ENCODE measurements at regions not wholly inside any gene's neighbourhood (a gene's known extent, or its start where the extent isn't known, plus 50 kb on each side); places are given as distances from the start of the nearest gene placed in this dataset.

DNA sequence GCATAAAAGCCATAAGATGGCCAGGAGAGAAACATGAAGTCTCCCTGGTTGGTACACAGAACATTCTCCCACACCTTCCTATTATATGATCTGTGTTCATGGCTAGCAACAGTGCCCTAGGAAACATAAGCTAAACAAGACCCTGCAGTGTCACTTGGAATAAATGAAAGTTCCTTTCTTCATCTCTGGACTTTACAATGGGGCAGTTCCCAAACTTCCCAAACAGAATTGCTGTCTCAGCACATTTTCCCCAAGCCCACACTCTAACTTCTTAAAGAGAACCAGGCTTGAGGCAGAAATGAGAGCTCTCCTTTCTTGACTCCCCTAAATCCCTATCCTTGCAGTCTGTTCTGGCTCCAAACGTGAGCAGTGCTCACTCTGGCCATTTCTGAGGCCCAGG lies 173.2 kb upstream of the CREB1 start:
- Histone ChIP-seq H3K4me1 (ENCODE audit: control insufficient read depth, low read depth, low read length) (no peaks in the 10 kb centered on the region), H3K79me1 (ENCODE audit: low read length) (no peaks in the 10 kb centered on the region), H3K18ac (ENCODE audit: low read length) (no peak overlapping the region), H3K36me3 (ENCODE audit: control insufficient read depth, insufficient read depth, low read length) (no peaks in the 10 kb centered on the region), H3K4ac (ENCODE audit: low read depth, low read length) (no peak overlapping the region), H4K5ac (ENCODE audit: low read length) (no peak overlapping the region), H3K27me3 (ENCODE audit: insufficient read depth, low read length, poor library complexity) (no peaks in the 10 kb centered on the region), H2BK15ac (replicated peaks; ENCODE audit: low read depth) (no peak overlapping the region), H3K23ac (ENCODE audit: low read length) (no peak overlapping the region), H4K8ac (ENCODE audit: low read depth, low read length) (no peak overlapping the region), H2BK120ac (ENCODE audit: low read depth, low read length) (no peak overlapping the region), H3K4me3 (ENCODE audit: low read length) (no peak overlapping the region), H2BK5ac (ENCODE audit: low read length) (no peak overlapping the region), H2AK5ac (ENCODE audit: low read length) (no peak overlapping the region), H3K56ac (ENCODE audit: low read length) (no peak overlapping the region), H3K9ac (ENCODE audit: low read length) (no peak overlapping the region), H3K79me2 (ENCODE audit: control insufficient read depth, insufficient read depth, low read length) (no peaks in the 10 kb centered on the region), H3K4me2 (ENCODE audit: low read length) (no peak overlapping the region), H3K27ac (ENCODE audit: low read depth, low read length) (no peak overlapping the region)
- no peak for DNase-seq
- WGBS (ENCODE audit: extremely low coverage, insufficient coverage, low lambda C conversion rate), result no CpG with 5 or more reads among the region's 1 CpG

DNA sequence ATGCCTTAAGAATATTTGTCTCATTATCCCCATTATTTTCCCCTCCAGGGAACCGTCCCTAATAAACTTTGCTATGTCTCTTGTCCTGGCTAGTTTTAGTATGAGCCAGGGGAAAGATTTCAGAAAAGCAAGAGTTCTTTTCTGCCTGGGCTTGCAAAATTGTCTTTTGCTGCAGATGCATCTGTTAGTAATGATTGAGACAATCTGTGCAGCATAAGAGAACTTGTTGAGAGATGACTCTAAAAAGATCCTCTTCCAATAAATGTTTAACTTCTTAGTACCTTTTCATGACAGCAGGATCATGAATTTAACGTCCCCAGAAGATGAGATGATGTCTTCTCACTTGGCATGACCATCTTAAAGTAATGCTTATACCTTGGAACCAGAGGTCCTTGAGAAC lies 172.5 kb upstream of the CREB1 start:
- Histone ChIP-seq H3K56ac (ENCODE audit: low read length) (no peak overlapping the region), H3K27ac (ENCODE audit: low read depth, low read length) (no peak overlapping the region), H3K79me1 (ENCODE audit: low read length) (no peaks in the 10 kb centered on the region), H3K9ac (ENCODE audit: low read length) (no peak overlapping the region), H3K27me3 (ENCODE audit: insufficient read depth, low read length, poor library complexity) (no peaks in the 10 kb centered on the region), H2AK5ac (ENCODE audit: low read length) (no peak overlapping the region), H3K4ac (ENCODE audit: low read depth, low read length) (no peak overlapping the region), H2BK15ac (replicated peaks; ENCODE audit: low read depth) (no peak overlapping the region), H4K5ac (ENCODE audit: low read length) (no peak overlapping the region), H3K23ac (ENCODE audit: low read length) (no peak overlapping the region), H3K79me2 (ENCODE audit: control insufficient read depth, insufficient read depth, low read length) (no peaks in the 10 kb centered on the region), H3K18ac (ENCODE audit: low read length) (no peak overlapping the region), H3K4me1 (ENCODE audit: control insufficient read depth, low read depth, low read length) (no peaks in the 10 kb centered on the region), H2BK120ac (ENCODE audit: low read depth, low read length) (no peak overlapping the region), H3K36me3 (ENCODE audit: control insufficient read depth, insufficient read depth, low read length) (no peaks in the 10 kb centered on the region), H3K4me3 (ENCODE audit: low read length) (no peak overlapping the region), H3K4me2 (ENCODE audit: low read length) (no peak overlapping the region), H4K8ac (ENCODE audit: low read depth, low read length) (no peak overlapping the region), H2BK5ac (ENCODE audit: low read length) (no peak overlapping the region)
- DNase-seq, result no peak
- no CpG with 5 or more reads among the region's 2 CpGs for WGBS (ENCODE audit: extremely low coverage, insufficient coverage, low lambda C conversion rate)

DNA sequence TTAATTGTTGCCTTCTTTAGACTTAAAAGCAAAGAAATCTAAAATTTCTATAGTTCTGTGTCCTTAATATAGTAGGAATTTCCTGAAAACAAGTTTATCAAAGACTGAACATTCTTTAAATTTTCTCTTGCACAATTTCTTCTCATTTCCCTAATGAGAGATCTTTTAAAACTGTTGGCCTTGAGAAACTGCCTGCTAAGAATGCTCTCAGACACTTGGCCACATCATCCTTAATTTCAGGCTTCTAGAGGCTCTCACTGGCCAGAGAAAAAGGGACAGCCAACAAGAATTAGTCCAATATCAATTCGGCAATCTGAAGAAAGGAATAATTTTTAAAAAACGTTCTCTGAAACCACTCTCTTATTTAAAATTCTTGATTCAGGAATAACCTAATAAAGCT lies 167.0 kb upstream of the CREB1 start:
- no peaks in the 10 kb centered on the region for H3K79me2 ChIP-seq (ENCODE audit: control insufficient read depth, insufficient read depth, low read length)
- H4K8ac ChIP-seq (ENCODE audit: low read depth, low read length), result no peak overlapping the region
- H2BK120ac ChIP-seq (ENCODE audit: low read depth, low read length), result no peak overlapping the region
- H3K4ac ChIP-seq (ENCODE audit: low read depth, low read length), result no peak overlapping the region
- no peaks in the 10 kb centered on the region for H3K79me1 ChIP-seq (ENCODE audit: low read length)
- H3K36me3 ChIP-seq (ENCODE audit: control insufficient read depth, insufficient read depth, low read length), result no peaks in the 10 kb centered on the region
- DNase-seq, result no peak
- whole genome bisulfite sequencing (ENCODE audit: extremely low coverage, insufficient coverage, low lambda C conversion rate), result no CpG with 5 or more reads among the region's 2 CpGs
- no peak overlapping the region for H3K56ac ChIP-seq (ENCODE audit: low read length)
- no peaks in the 10 kb centered on the region for H3K4me1 ChIP-seq (ENCODE audit: control insufficient read depth, low read depth, low read length)
- H4K5ac ChIP-seq (ENCODE audit: low read length), result no peak overlapping the region
- H3K4me3 ChIP-seq (ENCODE audit: low read length), result no peak overlapping the region
- H2BK15ac ChIP-seq (replicated peaks; ENCODE audit: low read depth), result no peak overlapping the region
- H3K9ac ChIP-seq (ENCODE audit: low read length), result no peak overlapping the region
- no peak overlapping the region for H3K18ac ChIP-seq (ENCODE audit: low read length)
- no peak overlapping the region for H3K23ac ChIP-seq (ENCODE audit: low read length)
- H3K27me3 ChIP-seq (ENCODE audit: insufficient read depth, low read length, poor library complexity), result no peaks in the 10 kb centered on the region
- no peak overlapping the region for H3K4me2 ChIP-seq (ENCODE audit: low read length)
- H2BK5ac ChIP-seq (ENCODE audit: low read length), result no peak overlapping the region
- no peak overlapping the region for H2AK5ac ChIP-seq (ENCODE audit: low read length)
- H3K27ac ChIP-seq (ENCODE audit: low read depth, low read length), result no peak overlapping the region

DNA sequence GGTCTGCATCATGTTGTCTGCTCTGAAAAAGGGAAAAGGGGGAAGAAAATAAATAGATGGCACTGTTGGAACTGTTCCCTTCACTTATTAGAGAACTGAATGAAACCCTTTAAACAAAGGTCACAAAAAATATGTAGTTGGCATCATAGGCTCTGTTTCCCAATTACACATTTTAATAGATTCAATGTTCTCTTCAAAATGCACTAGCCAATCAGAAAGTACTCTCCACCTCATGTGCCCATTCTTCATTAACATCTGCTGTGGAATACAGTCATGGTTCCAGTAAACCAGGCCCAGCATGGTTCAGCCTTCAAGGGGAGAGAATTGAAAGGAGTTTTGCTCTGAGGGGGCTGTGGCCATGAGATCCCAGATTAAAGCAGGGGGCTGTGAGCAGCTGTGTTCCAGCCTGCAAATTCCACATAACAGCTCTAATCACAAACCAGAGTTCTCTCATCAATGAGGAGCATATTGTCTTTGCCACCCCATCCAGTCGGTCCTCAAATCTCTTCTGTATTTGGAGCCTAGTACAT lies 165.9 kb upstream of the CREB1 start:
- Histone ChIP-seq H3K9ac (ENCODE audit: low read length) (no peak overlapping the region), H3K4me2 (ENCODE audit: low read length) (no peak overlapping the region), H4K8ac (ENCODE audit: low read depth, low read length) (no peak overlapping the region), H3K4ac (ENCODE audit: low read depth, low read length) (no peak overlapping the region), H2AK5ac (ENCODE audit: low read length) (no peak overlapping the region), H3K27me3 (ENCODE audit: insufficient read depth, low read length, poor library complexity) (no peaks in the 10 kb centered on the region), H2BK120ac (ENCODE audit: low read depth, low read length) (no peak overlapping the region), H4K5ac (ENCODE audit: low read length) (no peak overlapping the region), H2BK15ac (replicated peaks; ENCODE audit: low read depth) (no peak overlapping the region), H3K79me2 (ENCODE audit: control insufficient read depth, insufficient read depth, low read length) (no peaks in the 10 kb centered on the region), H3K56ac (ENCODE audit: low read length) (no peak overlapping the region), H3K27ac (ENCODE audit: low read depth, low read length) (no peak overlapping the region), H3K4me3 (ENCODE audit: low read length) (no peak overlapping the region), H3K79me1 (ENCODE audit: low read length) (no peaks in the 10 kb centered on the region), H3K23ac (ENCODE audit: low read length) (no peak overlapping the region), H3K18ac (ENCODE audit: low read length) (no peak overlapping the region), H2BK5ac (ENCODE audit: low read length) (no peak overlapping the region), H3K36me3 (ENCODE audit: control insufficient read depth, insufficient read depth, low read length) (no peaks in the 10 kb centered on the region), H3K4me1 (ENCODE audit: control insufficient read depth, low read depth, low read length) (no peaks in the 10 kb centered on the region)
- WGBS (ENCODE audit: extremely low coverage, insufficient coverage, low lambda C conversion rate), result no CpG with 5 or more reads among the region's 1 CpG
- no peak for DNase-seq

DNA sequence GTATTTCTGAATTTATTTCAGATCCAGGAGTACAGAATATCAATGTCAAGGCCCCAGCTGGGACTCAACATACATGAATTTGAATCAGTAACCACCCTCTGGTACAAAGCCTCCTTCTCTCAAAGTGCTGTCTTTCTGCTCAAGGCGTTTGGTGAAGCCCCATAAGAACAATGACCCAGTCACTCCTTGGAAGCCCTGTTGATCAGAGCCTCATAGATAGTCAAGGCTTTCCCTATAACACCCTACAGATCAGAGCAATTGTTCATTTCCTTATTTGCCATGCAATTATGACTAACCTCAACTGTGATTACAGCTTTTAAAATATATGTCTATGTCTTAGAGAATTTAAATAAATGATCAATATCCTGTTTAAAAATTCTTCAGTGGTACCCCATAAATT lies 159.1 kb upstream of the CREB1 start:
- Histone ChIP-seq H3K27ac (ENCODE audit: low read depth, low read length) (no peak overlapping the region), H4K8ac (ENCODE audit: low read depth, low read length) (no peak overlapping the region), H3K4me1 (ENCODE audit: control insufficient read depth, low read depth, low read length) (no peaks in the 10 kb centered on the region), H2BK15ac (replicated peaks; ENCODE audit: low read depth) (no peak overlapping the region), H3K79me2 (ENCODE audit: control insufficient read depth, insufficient read depth, low read length) (no peaks in the 10 kb centered on the region), H3K18ac (ENCODE audit: low read length) (no peak overlapping the region), H2AK5ac (ENCODE audit: low read length) (no peak overlapping the region), H3K4me3 (ENCODE audit: low read length) (no peak overlapping the region), H4K5ac (ENCODE audit: low read length) (no peak overlapping the region), H3K4me2 (ENCODE audit: low read length) (no peak overlapping the region), H3K56ac (ENCODE audit: low read length) (no peak overlapping the region), H2BK5ac (ENCODE audit: low read length) (no peak overlapping the region), H2BK120ac (ENCODE audit: low read depth, low read length) (no peak overlapping the region), H3K9ac (ENCODE audit: low read length) (no peak overlapping the region), H3K36me3 (ENCODE audit: control insufficient read depth, insufficient read depth, low read length) (no peaks in the 10 kb centered on the region), H3K4ac (ENCODE audit: low read depth, low read length) (no peak overlapping the region), H3K79me1 (ENCODE audit: low read length) (no peaks in the 10 kb centered on the region), H3K23ac (ENCODE audit: low read length) (no peak overlapping the region), H3K27me3 (ENCODE audit: insufficient read depth, low read length, poor library complexity) (no peaks in the 10 kb centered on the region)
- DNase-seq, result no peak
- WGBS (ENCODE audit: extremely low coverage, insufficient coverage, low lambda C conversion rate), result no CpG with 5 or more reads among the region's 1 CpG

DNA sequence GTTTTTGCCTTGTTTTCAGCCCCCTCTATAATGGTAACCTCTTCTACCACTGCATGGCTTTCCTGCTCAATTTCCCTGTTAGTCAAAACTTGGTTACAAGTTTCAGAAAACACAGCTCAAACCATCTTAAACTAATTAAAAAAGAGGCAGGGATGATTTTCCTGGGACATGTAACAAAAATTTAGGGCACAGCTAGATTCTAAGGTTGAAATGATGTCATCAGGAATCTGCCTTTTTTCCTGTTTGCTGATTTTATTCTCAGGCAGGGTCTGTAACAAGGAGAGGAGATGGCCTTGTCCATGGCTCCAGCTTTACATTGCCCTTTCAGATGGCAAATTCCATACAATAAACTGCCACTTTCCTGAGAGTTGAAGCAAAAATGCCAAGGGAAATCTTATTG lies 157.9 kb upstream of the CREB1 start:
- H3K18ac ChIP-seq (ENCODE audit: low read length), result no peak overlapping the region
- no peak overlapping the region for H3K4me2 ChIP-seq (ENCODE audit: low read length)
- no peak overlapping the region for H2BK120ac ChIP-seq (ENCODE audit: low read depth, low read length)
- H3K56ac ChIP-seq (ENCODE audit: low read length), result no peak overlapping the region
- no peak overlapping the region for H3K9ac ChIP-seq (ENCODE audit: low read length)
- H3K4ac ChIP-seq (ENCODE audit: low read depth, low read length), result no peak overlapping the region
- no peak overlapping the region for H2BK15ac ChIP-seq (replicated peaks; ENCODE audit: low read depth)
- no peaks in the 10 kb centered on the region for H3K79me1 ChIP-seq (ENCODE audit: low read length)
- no peak overlapping the region for H3K27ac ChIP-seq (ENCODE audit: low read depth, low read length)
- no peak overlapping the region for H4K8ac ChIP-seq (ENCODE audit: low read depth, low read length)
- no peaks in the 10 kb centered on the region for H3K27me3 ChIP-seq (ENCODE audit: insufficient read depth, low read length, poor library complexity)
- H2AK5ac ChIP-seq (ENCODE audit: low read length), result no peak overlapping the region
- H4K5ac ChIP-seq (ENCODE audit: low read length), result no peak overlapping the region
- DNase-seq, result no peak
- no peaks in the 10 kb centered on the region for H3K4me1 ChIP-seq (ENCODE audit: control insufficient read depth, low read depth, low read length)
- no peaks in the 10 kb centered on the region for H3K79me2 ChIP-seq (ENCODE audit: control insufficient read depth, insufficient read depth, low read length)
- no peaks in the 10 kb centered on the region for H3K36me3 ChIP-seq (ENCODE audit: control insufficient read depth, insufficient read depth, low read length)
- no peak overlapping the region for H3K23ac ChIP-seq (ENCODE audit: low read length)
- H3K4me3 ChIP-seq (ENCODE audit: low read length), result no peak overlapping the region
- no peak overlapping the region for H2BK5ac ChIP-seq (ENCODE audit: low read length)

Measured in mesendoderm (in vitro differentiated cells).